NB4 (cell line): ENCODE measurements at regions not wholly inside any gene's neighbourhood (a gene's known extent, or its start where the extent isn't known, plus 50 kb on each side); places are given as distances from the start of the nearest gene placed in this dataset.

Source experiments
- DNase-seq: peaks from one replicate; pipeline ENCODE4 v3.0.0; 2010; ENCODE audit warnings: low read depth
- H3K4me3 ChIP-seq: one replicate; pipeline ENCODE4 v1.5.1; 2011; ENCODE audit warnings: mild to moderate bottlenecking, low read depth, low read length, moderate library complexity
- MAX ChIP-seq: IDR thresholded peaks from 2 replicates; pipeline ENCODE4 v1.6.1; 2011; ENCODE audit warnings: low read depth, low read length
- MYC ChIP-seq: IDR thresholded peaks from 2 replicates; pipeline ENCODE4 v1.6.1; 2011; ENCODE audit warnings: low read depth, low read length
- POLR2A ChIP-seq: IDR thresholded peaks from 2 replicates; pipeline ENCODE4 v1.6.1; 2011; ENCODE audit warnings: mild to moderate bottlenecking; ENCODE audit not compliant: insufficient read length; ENCODE audit errors: extremely low read depth
- TF ChIP-seq, protein P1 (sequence below): IDR thresholded peaks from one replicate; pipeline ENCODE4 v1.5.1; 2012; ENCODE audit warnings: low read depth, low read length

GRCh38 chr7:135827391-135827790, 78.8 kb upstream of the FAM180A start:
- DNase-seq = no peak
- TF ChIP-seq POLR2A (no peak), MYC (no peak), MAX (no peak)
- TF ChIP-seq, protein P1, sequence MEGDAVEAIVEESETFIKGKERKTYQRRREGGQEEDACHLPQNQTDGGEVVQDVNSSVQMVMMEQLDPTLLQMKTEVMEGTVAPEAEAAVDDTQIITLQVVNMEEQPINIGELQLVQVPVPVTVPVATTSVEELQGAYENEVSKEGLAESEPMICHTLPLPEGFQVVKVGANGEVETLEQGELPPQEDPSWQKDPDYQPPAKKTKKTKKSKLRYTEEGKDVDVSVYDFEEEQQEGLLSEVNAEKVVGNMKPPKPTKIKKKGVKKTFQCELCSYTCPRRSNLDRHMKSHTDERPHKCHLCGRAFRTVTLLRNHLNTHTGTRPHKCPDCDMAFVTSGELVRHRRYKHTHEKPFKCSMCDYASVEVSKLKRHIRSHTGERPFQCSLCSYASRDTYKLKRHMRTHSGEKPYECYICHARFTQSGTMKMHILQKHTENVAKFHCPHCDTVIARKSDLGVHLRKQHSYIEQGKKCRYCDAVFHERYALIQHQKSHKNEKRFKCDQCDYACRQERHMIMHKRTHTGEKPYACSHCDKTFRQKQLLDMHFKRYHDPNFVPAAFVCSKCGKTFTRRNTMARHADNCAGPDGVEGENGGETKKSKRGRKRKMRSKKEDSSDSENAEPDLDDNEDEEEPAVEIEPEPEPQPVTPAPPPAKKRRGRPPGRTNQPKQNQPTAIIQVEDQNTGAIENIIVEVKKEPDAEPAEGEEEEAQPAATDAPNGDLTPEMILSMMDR = no peak
- no peak overlapping the region for H3K4me3 ChIP-seq

DNA sequence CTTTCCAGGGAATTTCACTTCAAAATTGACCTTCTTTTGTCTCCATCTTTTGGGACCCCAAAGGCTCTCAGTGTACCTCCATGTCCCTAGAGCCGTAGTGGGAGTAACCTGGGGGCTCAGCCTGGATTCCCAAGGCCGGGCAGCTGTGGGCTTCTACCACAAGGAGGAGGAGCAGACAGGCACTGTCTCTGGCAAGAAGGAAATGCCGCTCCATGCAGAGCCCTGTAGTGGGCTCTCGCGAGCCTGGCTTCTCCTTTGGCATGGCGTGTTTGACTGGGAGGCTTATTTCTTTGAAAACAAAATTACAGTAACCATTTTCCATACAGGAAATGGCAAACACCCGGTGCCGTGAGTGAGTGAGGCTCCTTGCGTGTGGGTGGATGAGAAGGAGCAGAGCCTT, 76.8 kb upstream of the FAM180A start:
- DNase-seq = no peak
- no peak overlapping the region for H3K4me3 ChIP-seq
- TF ChIP-seq POLR2A = no peak
- TF ChIP-seq MAX = no peak
- TF ChIP-seq MYC = no peak
- TF ChIP-seq, protein P1 = no peak

DNA sequence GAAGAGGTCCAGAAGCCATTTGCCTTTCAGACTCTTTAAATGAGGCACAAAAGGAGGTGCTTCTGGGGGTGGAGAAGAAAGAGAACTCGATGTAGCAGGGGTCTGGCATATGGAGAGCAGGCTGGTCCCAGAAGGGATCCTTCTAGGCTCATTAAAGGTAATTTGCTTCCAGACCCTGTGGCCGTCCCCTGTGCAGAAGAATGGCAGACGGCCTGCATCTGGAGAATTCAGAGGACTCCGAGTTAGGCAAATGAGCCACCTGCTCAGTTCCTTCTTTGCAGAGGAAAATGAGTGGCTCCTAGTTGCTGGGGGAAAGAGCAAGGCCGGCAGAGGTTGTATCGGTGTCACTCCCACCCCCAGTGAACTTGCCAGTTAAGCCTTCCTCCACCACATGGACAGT, 73.8 kb upstream of the FAM180A start:
- no peak for DNase-seq
- no peak for TF ChIP-seq POLR2A
- no peak for TF ChIP-seq MYC
- TF ChIP-seq MAX = no peak
- TF ChIP-seq, protein P1 = no peak
- H3K4me3 ChIP-seq = no peak overlapping the region

DNA sequence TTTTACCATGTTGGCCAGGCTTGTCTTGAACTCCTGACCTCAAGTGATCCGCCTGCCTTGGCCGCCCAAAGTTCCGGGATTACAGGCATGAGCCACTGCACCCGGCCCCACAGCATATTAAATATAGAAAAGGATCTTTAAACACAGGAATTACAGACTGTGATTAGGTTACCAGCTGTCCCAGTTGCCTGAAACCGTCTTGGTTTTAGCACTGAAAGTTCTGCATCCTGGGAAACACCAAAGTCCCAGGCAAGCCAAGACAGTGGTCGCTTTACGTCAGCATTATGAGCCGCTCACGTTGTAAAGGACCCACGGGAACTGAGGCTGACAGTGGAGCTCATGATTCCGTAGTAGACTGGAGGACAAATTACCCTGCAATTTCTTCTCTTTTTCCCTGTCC, 69.0 kb upstream of the FAM180A start:
- no peak for DNase-seq
- TF ChIP-seq, protein P1 = no peak
- TF ChIP-seq POLR2A (no peak), MAX (no peak)
- H3K4me3 ChIP-seq = no peak overlapping the region

DNA sequence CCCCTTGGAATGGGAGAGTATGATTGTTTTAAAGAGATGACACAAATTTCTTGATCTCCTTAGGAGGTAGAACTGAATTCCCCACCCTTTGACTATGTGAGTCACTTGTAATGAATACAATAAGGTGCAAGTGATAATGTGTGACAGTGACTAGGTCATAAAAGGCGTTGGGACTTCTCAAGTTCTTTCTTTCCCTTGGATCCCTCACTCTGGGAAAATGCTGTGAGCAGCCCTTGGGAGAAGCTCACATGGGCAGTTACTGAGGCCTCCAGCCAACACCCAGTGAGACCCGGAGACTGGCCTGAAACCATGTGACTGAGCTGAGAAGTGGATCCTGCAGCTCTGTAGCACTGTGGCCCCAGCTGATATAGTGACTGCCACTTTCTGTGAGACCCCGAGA, 66.4 kb upstream of the FAM180A start:
- DNase-seq = no peak
- TF ChIP-seq, protein P1 = no peak
- TF ChIP-seq MAX = no peak
- no peak for TF ChIP-seq MYC
- no peak for TF ChIP-seq POLR2A

GRCh38 chr7:135812148-135812547, 63.5 kb upstream of the FAM180A start:
- TF ChIP-seq MAX (no peak), MYC (no peak), POLR2A (no peak)
- TF ChIP-seq, protein P1 = no peak
- no peak overlapping the region for H3K4me3 ChIP-seq
- DNase-seq = no peak

More for the DNA sequence above, 66.4 kb upstream of the FAM180A start:
- H3K4me3 ChIP-seq = no peak overlapping the region
